ENCODE measurements at regions not wholly inside any gene's neighbourhood (a gene's known extent, or its start where the extent isn't known, plus 50 kb on each side); places are given as distances from the start of the nearest gene placed in this dataset.
"Not testable (repeated sequence)": the region's sequence is repeated elsewhere in the genome, so short reads cannot be mapped to it uniquely, and the experiment has no call there.

- no peak for DNase-seq
These were observed 102.6 kb downstream of the LHFPL1 start for GRCh38 chrX:112577146-112577545.

DNA sequence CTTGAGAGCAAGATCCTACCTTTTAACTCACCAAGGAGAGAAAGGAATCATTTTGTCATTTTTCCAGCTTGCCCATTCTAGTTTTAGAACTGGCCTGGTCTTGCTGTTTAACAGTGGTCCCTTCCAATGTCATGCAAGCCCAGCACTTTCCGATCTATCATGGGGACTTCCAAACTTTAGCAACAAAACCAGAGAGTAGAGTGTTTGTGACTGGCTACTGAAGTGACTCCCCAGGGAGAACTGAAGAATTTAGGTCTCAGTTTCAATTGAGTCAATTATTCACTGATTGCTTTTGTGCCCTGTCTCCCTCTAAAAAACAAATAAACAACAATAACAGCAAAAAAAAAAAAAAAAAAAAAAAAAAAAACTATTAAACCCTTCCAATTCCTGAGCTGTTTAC, 108.3 kb downstream of the LHFPL1 start:
- DNase-seq = no peak

DNA sequence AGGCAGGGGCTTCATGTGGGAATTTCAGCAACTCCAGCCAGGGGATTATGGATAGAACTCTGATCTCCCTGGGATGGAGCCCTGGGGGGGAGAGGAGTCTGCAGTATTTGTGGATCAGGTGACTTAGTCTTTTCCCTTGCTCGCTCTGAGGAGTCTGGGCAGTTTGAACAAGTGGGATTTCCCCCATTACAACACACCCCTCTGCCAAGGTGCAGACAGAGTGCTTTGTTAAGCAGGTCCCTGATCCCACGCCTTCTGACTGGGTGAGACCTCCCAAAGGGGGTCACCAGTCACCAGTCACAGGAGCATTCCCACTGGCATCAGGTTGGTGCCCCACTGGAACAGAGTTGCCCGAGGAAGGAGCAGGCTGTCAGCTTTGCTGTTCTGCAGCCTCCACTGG, 123.9 kb downstream of the LHFPL1 start:
- DNase-seq = no peak

- no peak for DNase-seq
These were observed 134.7 kb downstream of the LHFPL1 start for GRCh38 chrX:112545051-112545450.

- no peak for DNase-seq
These were observed 143.2 kb downstream of the LHFPL1 start for GRCh38 chrX:112536544-112536943.

DNA sequence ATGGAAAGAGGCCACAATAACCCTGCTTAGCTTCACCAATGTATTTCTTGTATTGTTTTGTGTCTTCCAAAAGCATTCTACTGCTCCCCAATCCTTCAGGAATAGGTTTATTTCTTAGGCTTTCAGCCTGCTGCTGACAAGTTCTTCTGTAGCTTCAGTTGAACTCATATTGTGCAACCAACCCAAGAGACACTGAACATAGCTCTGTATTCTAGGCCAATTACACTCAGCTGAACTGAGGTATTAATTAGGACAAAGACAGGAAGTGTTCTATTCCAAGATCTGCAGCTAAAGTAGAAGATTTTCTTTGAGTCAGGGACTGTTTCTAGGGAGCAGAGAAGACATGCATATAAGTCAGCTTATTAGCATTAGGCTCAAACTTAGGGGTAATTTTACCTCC, 151.8 kb downstream of the LHFPL1 start:
- no peak for DNase-seq

DNA sequence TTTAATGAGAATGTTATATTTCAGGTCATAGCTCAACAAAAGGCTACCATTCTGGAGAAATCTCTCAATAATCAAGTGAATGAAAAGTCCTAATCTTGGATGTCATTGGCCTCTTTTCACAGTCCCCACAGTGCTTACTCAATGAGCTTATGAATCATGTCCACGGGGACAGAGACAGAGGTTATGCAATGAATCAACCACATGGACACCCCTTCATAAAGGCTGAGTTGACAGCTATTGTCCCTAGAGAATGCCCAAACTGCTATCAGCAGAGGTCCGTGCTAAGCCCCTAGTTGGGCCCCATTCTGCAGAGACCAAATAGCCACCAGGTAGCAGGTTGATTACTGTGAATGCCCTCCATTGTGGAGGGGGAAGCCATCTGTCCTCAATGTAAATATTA, 158.1 kb downstream of the LHFPL1 start:
- no peak for DNase-seq

DNA sequence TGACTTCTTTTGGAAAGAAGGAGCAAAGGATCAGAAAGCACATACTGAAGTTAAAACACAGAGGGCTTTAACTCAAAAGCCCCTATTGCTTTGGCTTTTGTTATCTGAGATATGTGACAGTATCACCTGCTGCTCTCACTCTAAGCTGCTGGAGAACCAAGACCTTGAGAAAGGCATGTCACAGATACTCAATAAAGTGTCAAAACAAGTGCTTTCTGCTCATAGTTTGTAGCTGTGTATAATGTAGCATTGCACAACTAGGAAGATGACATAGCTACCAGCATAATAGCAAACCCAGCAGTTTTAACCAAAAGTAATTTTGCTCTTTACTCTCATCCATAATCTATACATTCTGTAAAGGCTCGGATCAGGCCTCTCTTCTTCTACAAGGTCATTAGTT, 159.6 kb downstream of the LHFPL1 start:
- DNase-seq = no peak

DNA sequence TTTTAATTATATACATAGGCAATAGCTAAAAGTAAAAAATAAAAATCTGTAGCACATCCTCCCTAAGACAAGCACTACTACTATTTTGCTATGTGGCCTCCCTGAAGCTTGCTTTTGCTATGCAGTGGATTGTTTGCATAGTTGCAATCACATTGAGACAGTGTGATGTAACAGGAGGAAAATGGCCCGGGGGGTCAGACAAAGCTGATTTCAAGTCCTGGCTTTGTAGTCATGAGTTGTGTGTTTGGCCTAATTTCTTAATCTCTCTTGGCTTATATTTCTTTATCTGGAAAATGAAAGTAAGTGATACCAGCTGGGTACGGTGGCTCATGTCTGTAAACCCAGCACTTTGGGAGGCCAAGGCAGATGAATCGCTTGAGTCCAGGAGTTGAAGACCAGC, 166.6 kb downstream of the LHFPL1 start:
- no peak for DNase-seq

DNA sequence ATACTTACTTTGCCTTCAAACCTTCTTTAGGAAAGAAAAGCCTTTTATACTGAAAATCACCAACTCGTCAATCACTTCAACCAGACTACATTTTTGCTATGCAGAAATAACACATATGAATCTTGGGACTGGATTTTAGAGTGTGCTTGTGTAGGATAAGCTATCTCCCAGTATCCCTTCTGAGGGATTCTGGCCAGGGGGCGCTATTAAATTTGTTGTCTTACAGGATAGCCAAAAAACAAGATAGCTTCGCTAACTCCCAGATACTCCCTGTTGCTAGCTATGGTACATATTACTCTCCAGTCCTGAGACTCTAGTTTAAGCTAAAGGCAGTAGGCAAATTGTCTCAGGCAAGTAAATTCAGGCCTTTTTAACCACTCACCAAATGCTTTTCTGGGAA, 167.2 kb downstream of the LHFPL1 start:
- DNase-seq = no peak

- no peak for DNase-seq
These were observed 169.1 kb downstream of the LHFPL1 start for GRCh38 chrX:112510629-112511028.

- no peak for DNase-seq
These were observed 202.1 kb downstream of the LHFPL1 start for GRCh38 chrX:112477653-112478052.

DNA sequence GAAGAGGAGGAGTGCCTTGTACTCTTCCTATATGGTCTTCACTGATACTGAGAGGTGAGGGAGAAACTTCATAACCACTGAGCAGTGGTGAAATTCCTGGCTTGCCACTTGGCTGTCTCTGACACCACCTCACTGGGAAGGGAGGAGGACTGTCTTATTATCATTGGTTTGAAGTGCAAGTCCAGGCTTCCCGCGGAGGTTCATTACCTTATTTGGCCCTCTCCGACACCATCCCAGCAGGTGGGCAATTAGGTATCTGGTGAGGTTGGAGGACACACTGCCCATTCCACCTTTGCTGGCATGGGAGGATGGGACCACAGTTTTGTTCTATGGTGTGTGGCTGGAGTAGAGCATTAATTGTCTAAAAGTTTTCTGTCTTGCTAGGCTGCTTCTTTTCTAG, 206.1 kb downstream of the LHFPL1 start:
- DNase-seq = no peak

DNA sequence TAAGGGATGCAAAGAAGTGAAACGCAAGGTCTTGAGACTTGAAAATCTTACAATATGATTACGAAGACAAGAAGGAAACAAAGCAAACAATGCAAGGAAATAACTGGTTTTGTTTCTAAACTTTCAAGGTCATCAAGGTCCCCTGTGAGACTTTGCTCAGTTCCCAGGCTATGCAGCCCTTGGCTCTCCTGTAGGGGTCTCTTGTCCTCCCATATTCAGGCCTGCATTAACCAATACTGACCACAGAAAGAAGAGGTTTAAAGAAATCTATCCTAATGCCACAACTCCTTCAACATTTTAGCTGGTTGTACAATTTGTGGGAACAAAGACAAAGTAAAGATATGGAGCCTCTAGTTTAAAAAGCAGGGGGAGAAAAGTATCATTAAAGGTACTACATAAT, 209.2 kb downstream of the LHFPL1 start:
- no peak for DNase-seq

DNA sequence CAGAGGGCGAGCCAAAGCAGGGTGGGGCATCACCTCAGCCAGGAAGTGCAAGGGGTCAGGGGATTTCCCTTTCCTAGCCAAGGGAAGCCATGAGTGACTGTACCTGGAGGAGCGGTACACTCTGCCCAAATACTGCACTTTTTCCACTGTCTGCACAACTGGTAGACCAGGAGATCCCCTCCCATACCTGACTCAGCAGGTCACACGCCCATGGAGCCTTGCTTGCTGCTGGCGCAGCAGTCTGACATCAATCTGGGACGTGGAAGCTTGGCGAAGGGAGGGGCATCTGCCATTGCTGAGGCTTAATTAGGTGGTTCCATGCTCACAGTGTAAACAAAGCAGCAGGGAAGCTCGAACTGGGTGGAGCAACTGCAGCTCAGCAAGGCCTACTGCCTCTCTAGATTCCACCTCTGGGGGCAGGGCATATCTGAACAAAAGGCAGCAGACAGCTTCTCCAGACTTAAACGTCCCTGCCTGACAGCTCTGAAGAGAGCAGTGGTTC, 217.7 kb downstream of the LHFPL1 start:
- not testable (repeated sequence) for DNase-seq

DNA sequence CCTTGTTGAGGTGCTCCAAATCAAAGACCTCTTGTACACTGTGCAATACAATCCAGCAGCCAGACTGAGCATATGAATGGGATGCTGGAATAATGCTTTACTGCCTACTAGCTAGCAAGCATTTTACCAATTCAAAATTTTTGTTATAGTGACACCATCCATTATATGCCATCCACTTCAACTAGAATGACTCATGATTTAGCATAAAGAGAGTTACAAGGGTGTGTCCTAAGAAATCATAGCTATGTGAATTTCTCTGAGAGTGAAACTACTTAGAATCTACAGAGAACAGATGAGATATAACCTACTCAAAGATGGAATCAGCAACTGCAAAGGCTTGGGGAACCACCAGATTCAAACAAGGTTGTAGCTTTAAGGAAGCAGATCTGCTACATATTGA, 221.9 kb downstream of the LHFPL1 start:
- no peak for DNase-seq

- DNase-seq = no peak
These were observed 228.9 kb downstream of the LHFPL1 start for GRCh38 chrX:112450810-112451209.

- DNase-seq = no peak
These were observed 239.5 kb downstream of the LHFPL1 start for GRCh38 chrX:112440277-112440676.

GRCh38 chrX:112424166-112424565, 255.6 kb downstream of the LHFPL1 start:
- no peak for DNase-seq

- no peak for DNase-seq
These were observed 288.4 kb downstream of the LHFPL1 start for GRCh38 chrX:112391313-112391712.

DNA sequence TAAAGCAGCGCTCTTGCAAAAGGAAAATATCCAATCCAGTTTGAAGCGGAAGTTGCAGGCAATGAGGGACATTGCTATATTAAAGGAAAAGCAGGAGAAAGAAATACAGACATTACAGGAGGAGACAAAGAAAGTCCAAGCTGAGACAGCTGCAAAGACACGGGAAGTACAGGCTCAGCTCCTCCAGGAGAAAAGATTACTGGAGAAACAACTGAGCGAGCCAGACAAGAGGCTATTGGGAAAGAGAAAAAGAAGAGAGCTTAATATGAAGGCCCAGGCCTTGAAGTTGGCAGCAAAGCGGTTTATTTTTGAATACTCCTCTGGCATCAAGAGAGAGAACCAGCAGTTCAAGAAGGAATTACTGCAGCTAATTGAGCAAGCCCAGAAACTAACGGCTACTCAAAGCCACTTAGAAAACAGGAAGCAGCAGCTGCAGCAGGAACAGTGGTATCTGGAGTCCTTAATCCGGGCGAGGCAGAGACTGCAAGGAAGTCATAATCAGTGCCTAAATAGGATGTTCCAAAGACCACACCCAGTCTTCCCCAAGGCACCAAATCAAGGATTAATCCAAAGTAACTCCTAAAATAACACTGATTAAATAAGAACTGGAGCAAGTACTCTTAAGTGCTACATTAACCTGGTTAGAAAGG, 298.0 kb downstream of the LHFPL1 start:
- DNase-seq = not testable (repeated sequence)

- DNase-seq = no peak
These were observed 298.1 kb upstream of the TRPC5 start for GRCh38 chrX:112380541-112381278.

GRCh38 chrX:112377481-112377880, 294.9 kb upstream of the TRPC5 start:
- no peak for DNase-seq

GRCh38 chrX:112368371-112368770, 285.8 kb upstream of the TRPC5 start:
- DNase-seq = no peak

DNA sequence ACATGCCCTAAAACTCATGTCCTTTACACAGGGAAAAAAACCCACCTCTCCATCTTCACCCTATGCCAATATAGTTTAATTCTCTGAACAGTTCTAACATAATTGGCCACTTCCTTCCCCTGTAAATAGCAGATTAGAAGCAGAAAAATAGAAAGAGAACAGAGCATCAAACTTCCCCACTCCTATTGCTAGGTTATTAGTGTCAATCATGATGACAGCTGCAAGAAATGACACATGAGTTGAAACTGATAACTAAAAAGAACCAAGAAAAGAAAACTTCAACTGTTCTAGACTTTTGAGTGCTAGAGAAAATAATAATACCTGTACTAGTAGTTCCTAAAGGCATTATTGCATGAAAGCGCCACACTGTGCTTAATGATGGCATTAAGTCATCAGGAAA, 284.5 kb upstream of the TRPC5 start:
- DNase-seq = no peak

All from suppressor macrophage treated with lipopolysaccharide for 1 hour (primary cell).